Spleen (tissue), 11 donors: ENCODE measurements at regions not wholly inside any gene's neighbourhood (a gene's known extent, or its start where the extent isn't known, plus 50 kb on each side); places are given as distances from the start of the nearest gene placed in this dataset.

Experiments used
- DNase-seq: peaks from one replicate; pipeline ENCODE4 v3.0.0-alpha.2; 2020
- H3K27ac ChIP-seq, 8 donors: fragments of 200-600 bp; sonication (generic) in 7 of 8; 1 replicate in 4 of 8; 2 replicates in 4 of 8; pipeline versions ENCODE4 v1.5.0 to v1.8.0; 2016 to 2021; ENCODE audit warnings: inconsistent platforms in 4 of 8, mild to moderate bottlenecking in 4 of 8, moderate library complexity in 1 of 8
- H3K27me3 ChIP-seq, 7 donors: fragments of 200-600 bp; sonication (generic) in 6 of 7; replicated peaks in 1 of 7; 1 replicate in 4 of 7; 2 replicates in 3 of 7; pipeline versions ENCODE4 v1.5.0 to v1.8.0; 2016 to 2021; ENCODE audit warnings: inconsistent platforms in 3 of 7, mild to moderate bottlenecking in 1 of 7
- H3K36me3 ChIP-seq, 6 donors: fragments of 200-600 bp; sonication (generic) in 5 of 6; 1 replicate in 4 of 6; 2 replicates in 2 of 6; pipeline versions ENCODE4 v1.5.0 to v1.8.0; 2016 to 2021; ENCODE audit warnings: inconsistent platforms in 2 of 6
- H3K4me1 ChIP-seq, 6 donors: fragments of 200-600 bp; sonication (generic) in 5 of 6; 1 replicate in 3 of 6; 2 replicates in 3 of 6; pipeline versions ENCODE4 v1.5.0 to v1.8.0; 2016 to 2021; ENCODE audit warnings: inconsistent platforms in 3 of 6
- H3K4me3 ChIP-seq, 8 donors: fragments of 200-600 bp; sonication (generic) in 7 of 8; 1 replicate in 4 of 8; 2 replicates in 4 of 8; pipeline versions ENCODE4 v1.5.0 to v1.8.0; 2016 to 2021; ENCODE audit warnings: inconsistent platforms in 4 of 8, mild to moderate bottlenecking in 4 of 8, moderate library complexity in 2 of 8
- H3K9me3 ChIP-seq, 8 donors: fragments of 200-600 bp; sonication (generic) in 7 of 8; 1 replicate in 4 of 8; 2 replicates in 4 of 8; pipeline versions ENCODE4 v1.5.0 to v1.8.0; 2016 to 2021; ENCODE audit warnings: inconsistent platforms in 4 of 8
- CTCF ChIP-seq, 11 experiments: fragments of 200-600 bp in 7 of 11; fragments of 450-650 bp in 4 of 11; sonication (generic) in 4 of 11; IDR thresholded peaks in 8 of 11; conservative IDR thresholded peaks in 3 of 11; 1 replicate in 7 of 11; 2 replicates in 4 of 11; pipeline versions ENCODE4 v1.4.0 to v1.8.0; 2016 to 2021; ENCODE audit warnings: antibody characterized with exemption in 11 of 11, inconsistent platforms in 4 of 11, mild to moderate bottlenecking in 1 of 11
- POLR2A ChIP-seq, 3 donors: fragments of 450-650 bp; IDR thresholded peaks; one replicate each; pipeline ENCODE4 v1.5.1; 2017; ENCODE audit warnings: antibody characterized with exemption in 3 of 3, mild to moderate bottlenecking in 1 of 3
- POLR2AphosphoS5 ChIP-seq, 3 donors: sonication (generic); formaldehyde crosslinking; IDR thresholded peaks; one replicate each; pipeline ENCODE4 v1.5.1; 2017; ENCODE audit warnings: antibody characterized with exemption in 3 of 3
- WGBS, 5 donors: extraction: QIAGEN DNeasy Blood & Tissue Kit in 3 of 5; methylation state at CpG; one replicate each; pipeline versions ENCODE4 v1.1.5 to v1.1.7; 2013 to 2018; 5-methylcytosine and 5-hydroxymethylcytosine counted together
- intact Hi-C: fragments of 100-400 bp; cut with DNase I; formaldehyde crosslinking; loops from one replicate; pipeline ENCODE4 v1.15.0; 2023; ENCODE audit warnings: low total_unique reads
- donor health status: healthy with polysubstance abuse.
- donor health status: DM: no; HTN: no; CAD: no; lungs with moderate emphysema.
- donor health status: DM: no; HTN: no; CAD: no.
- donor health status: Bipolar disorder and iron deficiency.
- donor health status: healthy.
- donor health status: DM: no; HTN: no; CAD: no.
- donor health status: DM: yes; HTN: yes; CAD: no.

DNA sequence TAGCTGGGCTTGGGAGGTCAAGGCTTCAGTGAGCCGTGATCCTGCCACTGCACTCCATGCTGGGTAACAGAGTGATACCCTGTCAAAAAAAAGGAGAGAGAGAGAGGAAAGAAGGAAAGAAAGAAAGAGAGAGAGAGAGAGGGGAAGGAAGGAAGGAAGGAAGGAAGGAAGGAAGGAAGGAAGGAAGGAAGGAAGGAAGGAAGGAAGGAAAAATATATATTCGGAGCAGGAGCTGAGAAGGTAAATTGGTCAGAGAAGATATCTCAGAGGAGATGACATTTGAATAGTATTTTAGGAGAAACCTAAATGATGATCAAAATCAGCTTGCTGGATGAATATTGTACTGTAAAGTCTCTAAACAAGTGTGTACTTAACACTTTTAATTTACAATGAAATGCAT is 633.1 kb downstream of the ZPLD1 start:
- intact Hi-C loops: no loop called here
- H3K4me3 ChIP-seq: no peak overlapping the region
- TF ChIP-seq POLR2AphosphoS5 (IDR thresholded peaks at IDR 0.05) (no peak), CTCF (IDR thresholded peaks at IDR 0.05 in 8 of 11, conservative IDR thresholded peaks at IDR 0.05 in 3 of 11) (no peak), POLR2A (IDR thresholded peaks at IDR 0.05) (no peak)
- H3K4me1 ChIP-seq: no peaks in the 10 kb centered on the region
- H3K36me3 ChIP-seq: no peaks in the 10 kb centered on the region
- no peaks in the 10 kb centered on the region for H3K9me3 ChIP-seq
- no peak overlapping the region for H3K27ac ChIP-seq
- WGBS, 5 donors: 63 to 81% (median 75%) methylated on average over 2 of the region's 2 CpGs
- no peaks in the 10 kb centered on the region for H3K27me3 ChIP-seq
- DNase-seq: no peak

GRCh38 chr3:103075282-103075681 is 640.5 kb downstream of the ZPLD1 start:
- no peak for TF ChIP-seq POLR2AphosphoS5 (IDR thresholded peaks at IDR 0.05)
- no peak for TF ChIP-seq POLR2A (IDR thresholded peaks at IDR 0.05)
- no peak for TF ChIP-seq CTCF (IDR thresholded peaks at IDR 0.05 in 8 of 11, conservative IDR thresholded peaks at IDR 0.05 in 3 of 11)
- no peaks in the 10 kb centered on the region for H3K36me3 ChIP-seq
- no peaks in the 10 kb centered on the region for H3K27me3 ChIP-seq
- no peak overlapping the region for H3K4me3 ChIP-seq
- intact Hi-C loops: no loop called here
- WGBS, 5 donors: 85 to 91% (median 88%) methylated on average over 2 of the region's 2 CpGs
- no peaks in the 10 kb centered on the region for H3K9me3 ChIP-seq
- no peak overlapping the region for H3K27ac ChIP-seq
- no peak for DNase-seq
- H3K4me1 ChIP-seq: no peaks in the 10 kb centered on the region

DNA sequence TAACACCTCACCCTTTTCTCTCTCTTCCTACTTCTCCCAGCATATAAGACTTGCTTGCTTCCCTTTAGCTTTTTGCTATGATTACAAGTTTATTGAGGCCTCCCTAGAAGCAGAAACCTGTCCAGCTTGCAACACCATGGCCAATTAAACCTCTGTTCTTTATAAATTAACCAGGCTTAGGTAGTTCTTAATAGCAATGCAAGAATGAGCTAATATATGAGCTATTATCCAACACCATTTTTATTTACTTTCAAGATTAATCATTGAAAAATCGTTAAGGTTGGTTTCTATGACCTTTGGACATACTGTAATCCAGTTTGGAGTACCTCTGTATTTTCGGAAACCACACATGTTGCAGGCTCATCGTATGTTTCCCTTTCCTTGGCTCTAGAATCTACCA is 643.1 kb downstream of the ZPLD1 start:
- intact Hi-C loops: no loop called here
- Histone ChIP-seq H3K9me3 (no peaks in the 10 kb centered on the region), H3K27me3 (no peaks in the 10 kb centered on the region), H3K36me3 (no peaks in the 10 kb centered on the region), H3K4me3 (no peak overlapping the region), H3K4me1 (no peaks in the 10 kb centered on the region), H3K27ac (no peak overlapping the region)
- TF ChIP-seq POLR2AphosphoS5 (IDR thresholded peaks at IDR 0.05) (no peak), CTCF (IDR thresholded peaks at IDR 0.05 in 8 of 11, conservative IDR thresholded peaks at IDR 0.05 in 3 of 11) (no peak), POLR2A (IDR thresholded peaks at IDR 0.05) (no peak)
- WGBS, 5 donors: 77 to 89% (median 85%) methylated on average over 3 of the region's 3 CpGs
- no peak for DNase-seq

- WGBS, 5 donors: 74 to 91% (median 81%) methylated on average over 1 of the region's 1 CpG
- H3K4me1 ChIP-seq: no peaks in the 10 kb centered on the region
- H3K36me3 ChIP-seq: no peaks in the 10 kb centered on the region
- H3K27me3 ChIP-seq: no peaks in the 10 kb centered on the region
- H3K4me3 ChIP-seq: no peak overlapping the region
- DNase-seq: no peak
- no peak overlapping the region for H3K27ac ChIP-seq
- intact Hi-C loops: no loop called here
- TF ChIP-seq POLR2A (IDR thresholded peaks at IDR 0.05) (no peak), POLR2AphosphoS5 (IDR thresholded peaks at IDR 0.05) (no peak), CTCF (IDR thresholded peaks at IDR 0.05 in 8 of 11, conservative IDR thresholded peaks at IDR 0.05 in 3 of 11) (no peak)
- no peaks in the 10 kb centered on the region for H3K9me3 ChIP-seq
Observed at GRCh38 chr3:103082501-103082900, 647.7 kb downstream of the ZPLD1 start.
